GM19372 (cell line): ENCODE measurements at regions not wholly inside any gene's neighbourhood (a gene's known extent, or its start where the extent isn't known, plus 50 kb on each side); places are given as distances from the start of the nearest gene placed in this dataset.

Source experiments
- ATAC-seq: cut with Tn5 transposase; IDR thresholded peaks from one replicate; pipeline ENCODE4 v1.9.1; 2021; ENCODE audit warnings: mild to moderate bottlenecking, low read depth, moderate library complexity; ENCODE audit not compliant: unreplicated experiment

- no peak for ATAC-seq
Measured at GRCh38 chr12:100737168-100737567, 57.4 kb upstream of the ANO4 start.

- ATAC-seq, result no peak
Measured at GRCh38 chr12:100738086-100738485, 56.5 kb upstream of the ANO4 start.

GRCh38 chr12:100741084-100741711 is 53.4 kb upstream of the ANO4 start:
- ATAC-seq, result peak; percentile 64

GRCh38 chr12:100743060-100743459 is 51.5 kb upstream of the ANO4 start:
- ATAC-seq, result no peak
